ENCODE measurements at regions not wholly inside any gene's neighbourhood (a gene's known extent, or its start where the extent isn't known, plus 50 kb on each side); places are given as distances from the start of the nearest gene placed in this dataset.

GRCh38 chr5:152256580-152256979 lies 148.5 kb downstream of the NMUR2 start:
- Histone ChIP-seq H3K27me3 (ENCODE audit: control insufficient read depth, insufficient read depth, low read length) (no peaks in the 10 kb centered on the region), H3K4me1 (ENCODE audit: control insufficient read depth, insufficient read depth, low read length) (no peaks in the 10 kb centered on the region), H3K27ac (ENCODE audit: low read length) (no peak overlapping the region), H3K4me3 (ENCODE audit: low read depth in 2 of 2, low read length in 2 of 2) (no peak overlapping the region), H3K36me3 (ENCODE audit: control insufficient read depth, insufficient read depth, low read length) (no peaks in the 10 kb centered on the region), H3K9me3 (ENCODE audit: control insufficient read depth, insufficient read depth, low read depth, low read length) (no peaks in the 10 kb centered on the region)
- intact Hi-C loops (cut with micrococcal nuclease; ENCODE audit: unreplicated experiment) = no loop called here
- CTCF ChIA-PET = no interaction called here
- DNase-seq (ENCODE audit: low read depth, low spot score) = no peak
- in situ Hi-C loops (cut with HindIII; ENCODE audit: low pct_unique_long_range_greater_than_20kb, low sequenced_read_pairs) = no loop called here
- POLR2A ChIA-PET = no interaction called here
- TF ChIP-seq POLR2AphosphoS5 (IDR thresholded peaks at IDR 0.05; ENCODE audit: low read depth, low read length) (no peak), SIN3A (IDR thresholded peaks at IDR 0.05; ENCODE audit: borderline replicate concordance, insufficient read depth, low read depth, low read length) (no peak), REST (IDR thresholded peaks at IDR 0.05; ENCODE audit: insufficient read depth in 1 of 2, low read depth in 2 of 2, low read length in 1 of 2) (no peak), TCF7L2 (IDR thresholded peaks at IDR 0.05; ENCODE audit: low read depth, low read length) (no peak), CTCF (IDR thresholded peaks at IDR 0.05) (no peak)
- BruUV-seq (replicated peaks) = no TSS peak
- no peak for ATAC-seq

GRCh38 chr5:152255411-152255810 lies 149.7 kb downstream of the NMUR2 start:
- CTCF ChIA-PET = no interaction called here
- H3K36me3 ChIP-seq (ENCODE audit: control insufficient read depth, insufficient read depth, low read length) = no peaks in the 10 kb centered on the region

More at GRCh38 chr5:152255411-152255810, 149.7 kb downstream of the NMUR2 start:
- DNase-seq (ENCODE audit: low read depth, low spot score) (no peak), ATAC-seq (no peak)
- Histone ChIP-seq H3K4me3 (ENCODE audit: low read depth in 2 of 2, low read length in 2 of 2) (no peak overlapping the region), H3K27me3 (ENCODE audit: control insufficient read depth, insufficient read depth, low read length) (no peaks in the 10 kb centered on the region), H3K4me1 (ENCODE audit: control insufficient read depth, insufficient read depth, low read length) (no peaks in the 10 kb centered on the region), H3K27ac (ENCODE audit: low read length) (no peak overlapping the region), H3K9me3 (ENCODE audit: control insufficient read depth, insufficient read depth, low read depth, low read length) (no peaks in the 10 kb centered on the region)
- no peak; the same call in 1 of the 2 replicates for TF ChIP-seq CTCF (IDR thresholded peaks at IDR 0.05)
- TF ChIP-seq REST (IDR thresholded peaks at IDR 0.05; ENCODE audit: insufficient read depth in 1 of 2, low read depth in 2 of 2, low read length in 1 of 2) = no peak
- no peak for TF ChIP-seq SIN3A (IDR thresholded peaks at IDR 0.05; ENCODE audit: borderline replicate concordance, insufficient read depth, low read depth, low read length)
- TF ChIP-seq TCF7L2 (IDR thresholded peaks at IDR 0.05; ENCODE audit: low read depth, low read length) = no peak
- TF ChIP-seq POLR2AphosphoS5 (IDR thresholded peaks at IDR 0.05; ENCODE audit: low read depth, low read length) = no peak
- POLR2A ChIA-PET = no interaction called here
- in situ Hi-C loops (cut with HindIII; ENCODE audit: low pct_unique_long_range_greater_than_20kb, low sequenced_read_pairs) = no loop called here
- BruUV-seq (replicated peaks) = no TSS peak
- intact Hi-C loops (cut with micrococcal nuclease; ENCODE audit: unreplicated experiment) = no loop called here
